GM18873 (cell line): ENCODE measurements at regions not wholly inside any gene's neighbourhood (a gene's known extent, or its start where the extent isn't known, plus 50 kb on each side); places are given as distances from the start of the nearest gene placed in this dataset.
"Not testable (repeated sequence)": the region's sequence is repeated elsewhere in the genome, so short reads cannot be mapped to it uniquely, and the experiment has no call there.

Experiments
- ATAC-seq: cut with Tn5 transposase; IDR thresholded peaks from one replicate; pipeline ENCODE4 v1.9.1; 2021; ENCODE audit warnings: mild to moderate bottlenecking, moderate library complexity, moderate number of reproducible peaks; ENCODE audit not compliant: unreplicated experiment, low FRiP score

DNA sequence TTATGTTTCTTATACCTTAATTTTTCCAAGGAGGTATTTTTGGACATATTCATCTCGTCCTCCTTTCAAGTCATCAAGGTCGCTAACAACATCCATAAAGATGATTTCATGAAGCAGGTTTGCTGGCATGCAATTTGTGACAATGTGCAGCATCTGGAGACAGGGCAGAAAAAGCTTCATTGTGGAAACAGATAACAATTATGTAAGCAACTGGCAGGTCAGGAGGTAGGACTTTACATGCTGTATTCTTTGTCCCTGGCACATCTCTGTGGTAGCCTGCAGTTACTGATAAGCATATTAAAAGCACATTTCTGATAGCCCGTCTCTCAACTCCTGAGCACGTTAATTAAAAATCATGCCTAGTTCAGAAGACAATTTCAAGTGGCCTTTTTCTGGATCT, 156.8 kb downstream of the LEPR start:
- no peak for ATAC-seq

DNA sequence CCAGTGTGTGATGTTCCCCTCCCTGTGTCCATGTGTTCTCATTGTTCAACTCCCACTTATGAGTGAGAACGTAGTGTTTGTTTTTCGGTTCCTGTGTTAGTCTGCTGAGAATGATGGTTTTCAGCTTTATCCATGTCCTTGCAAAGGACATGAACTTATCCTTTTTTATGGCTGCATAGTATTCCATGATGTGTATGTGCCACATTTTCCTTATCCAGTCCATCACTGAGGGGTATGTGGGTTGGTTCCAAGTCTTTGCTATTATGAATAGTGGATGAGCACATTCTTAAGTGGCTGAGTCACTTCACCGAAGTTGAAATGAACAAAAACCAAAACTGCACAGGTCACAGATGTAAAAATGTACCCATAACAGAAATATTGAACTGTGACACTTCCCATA, 157.5 kb downstream of the LEPR start:
- not testable (repeated sequence) for ATAC-seq

DNA sequence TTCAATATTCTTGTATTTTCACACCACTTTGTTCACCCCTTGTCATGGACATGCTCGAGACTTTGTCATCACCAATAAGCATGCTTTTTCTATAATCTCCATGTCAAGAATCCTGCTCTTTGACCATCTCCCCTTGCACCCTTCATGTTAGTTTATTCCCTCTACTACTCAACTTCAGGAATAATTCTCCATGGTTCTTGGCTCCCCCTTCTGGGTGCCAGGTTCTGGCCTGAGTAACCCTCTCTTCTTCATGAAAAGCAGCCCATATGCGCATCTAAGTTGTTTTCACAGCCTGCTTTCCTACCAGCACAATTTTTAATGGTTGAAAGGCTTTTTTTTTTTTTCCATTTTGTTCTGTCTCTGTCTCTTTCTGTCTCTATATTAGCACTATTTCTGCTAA, 160.7 kb downstream of the LEPR start:
- ATAC-seq: no peak

DNA sequence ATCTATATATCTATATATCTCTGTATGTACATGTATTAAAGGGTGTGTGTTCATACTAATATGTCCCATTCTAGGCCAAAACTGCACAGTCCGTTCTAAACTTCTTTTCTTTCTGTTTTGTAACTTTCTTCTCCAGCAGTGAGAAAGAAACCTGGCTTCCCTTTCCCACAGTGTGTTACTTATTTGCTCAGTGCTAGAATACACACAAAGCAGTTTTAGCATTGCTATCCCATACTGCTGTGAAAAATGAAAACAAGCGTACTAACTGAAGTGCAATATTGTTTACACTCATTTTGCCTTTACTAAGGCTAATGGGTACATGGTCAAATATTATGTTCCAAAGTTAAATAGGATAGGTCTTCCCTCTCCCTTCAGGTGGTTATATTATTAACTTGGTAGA, 163.9 kb downstream of the LEPR start:
- no peak for ATAC-seq

DNA sequence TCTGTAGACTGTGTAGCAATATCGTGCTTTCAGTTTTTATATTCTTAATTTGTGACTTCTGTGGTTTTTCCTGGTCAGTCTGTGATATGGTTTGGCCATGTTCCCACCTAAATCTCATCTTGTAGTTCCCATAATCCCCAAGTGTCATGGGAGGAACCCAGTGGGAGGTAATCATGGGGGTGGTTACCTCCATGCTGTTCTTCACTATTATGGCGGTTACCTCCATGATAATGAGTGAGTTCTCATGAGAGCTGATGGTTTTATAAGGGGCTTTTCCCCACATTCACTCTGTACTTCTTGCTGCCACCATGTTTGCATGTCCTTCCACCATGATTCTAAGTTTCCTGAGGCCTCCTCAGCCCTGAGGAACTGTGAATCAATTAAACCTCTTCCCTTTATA, 169.8 kb downstream of the LEPR start:
- no peak for ATAC-seq

DNA sequence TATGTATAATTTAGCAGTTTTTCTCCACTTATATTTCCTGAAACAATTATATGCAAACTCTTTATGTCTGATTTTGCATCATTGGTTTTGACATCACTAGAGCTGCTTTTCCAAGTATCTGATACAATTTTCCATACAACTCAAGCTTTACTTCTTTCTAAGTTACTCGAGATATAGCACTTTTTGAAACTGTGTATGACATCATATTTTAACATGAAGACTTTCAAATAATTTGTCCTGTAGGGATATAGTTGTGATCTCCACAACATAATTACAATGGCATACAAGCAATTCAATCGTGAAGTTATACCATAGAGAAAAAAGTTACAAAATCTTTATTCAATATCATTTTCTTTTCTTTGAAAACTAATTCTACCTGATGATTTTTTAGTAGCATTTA, 173.0 kb downstream of the LEPR start:
- ATAC-seq: no peak

DNA sequence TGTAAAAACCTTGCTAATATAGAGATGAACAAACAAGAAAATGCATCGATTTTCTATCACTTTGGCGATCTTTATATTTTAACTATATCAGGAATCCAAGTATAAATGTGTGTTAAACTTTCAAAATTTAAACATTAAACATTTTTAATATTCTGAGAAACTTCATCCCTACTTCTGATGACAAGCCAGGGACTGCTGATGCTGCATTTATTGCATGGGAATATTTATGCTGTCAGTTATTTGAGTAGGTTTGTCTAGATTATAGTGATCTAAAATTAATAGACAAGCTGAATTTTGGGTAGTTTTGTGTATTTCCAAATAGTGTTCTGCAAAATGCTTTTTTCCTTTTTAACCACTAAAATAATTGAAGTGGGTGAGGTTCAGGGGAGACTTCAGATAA, 175.3 kb downstream of the LEPR start:
- ATAC-seq: no peak

DNA sequence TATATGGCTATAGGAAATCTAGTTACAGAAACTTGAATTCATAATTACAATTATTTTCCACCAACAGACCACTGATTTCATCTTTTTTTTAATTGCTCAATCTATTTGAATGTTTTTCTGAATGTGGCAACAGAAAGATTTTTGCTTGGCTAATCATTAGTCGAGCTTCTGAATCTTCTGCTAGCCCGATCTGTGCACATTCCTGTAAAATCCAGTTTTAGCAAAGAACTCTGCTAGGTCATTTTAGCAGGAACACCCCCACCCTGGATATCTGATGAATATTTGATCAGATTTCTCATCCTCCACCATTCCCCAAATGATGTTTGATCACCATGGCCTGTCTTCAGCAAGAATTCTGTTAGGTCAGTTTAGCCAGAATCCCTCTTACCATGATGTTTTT, 176.3 kb downstream of the LEPR start:
- no peak for ATAC-seq

DNA sequence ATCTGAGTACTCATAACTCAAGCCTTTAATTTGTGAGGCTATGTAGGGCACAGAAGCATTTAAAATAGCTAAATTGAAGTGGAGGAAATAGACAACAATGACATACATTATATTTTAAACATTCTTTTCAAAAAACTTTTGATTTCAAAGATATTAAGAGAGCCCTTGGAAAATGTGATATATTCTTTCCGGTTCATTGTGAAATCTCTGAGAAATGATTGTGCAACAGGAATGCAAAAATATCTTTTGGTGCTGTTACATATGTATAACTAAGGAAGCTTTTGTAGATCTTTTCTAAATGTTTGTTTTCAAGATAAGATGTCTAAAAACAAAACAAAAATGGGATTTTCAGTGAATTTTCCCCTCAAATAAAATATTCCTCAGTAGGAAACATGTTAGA, 185.2 kb downstream of the LEPR start:
- no peak for ATAC-seq

DNA sequence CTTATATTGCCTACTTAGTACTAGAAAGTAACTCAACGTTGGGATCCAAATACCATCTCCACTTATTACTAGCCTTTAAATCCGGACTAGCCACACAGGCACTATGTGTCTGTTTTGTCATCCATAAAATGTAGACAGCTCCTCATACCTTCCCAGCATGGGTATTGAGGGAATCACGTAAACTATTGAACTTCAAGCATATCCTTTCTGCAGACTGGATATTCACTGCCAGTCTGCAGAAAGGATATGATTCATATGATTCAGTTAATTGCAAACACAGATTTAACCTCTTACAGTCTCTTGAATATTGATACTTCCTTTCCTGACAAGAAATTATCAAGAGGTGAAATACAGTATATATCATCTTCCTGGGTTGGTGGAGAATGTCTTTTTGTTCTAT, 186.0 kb downstream of the LEPR start:
- no peak for ATAC-seq

DNA sequence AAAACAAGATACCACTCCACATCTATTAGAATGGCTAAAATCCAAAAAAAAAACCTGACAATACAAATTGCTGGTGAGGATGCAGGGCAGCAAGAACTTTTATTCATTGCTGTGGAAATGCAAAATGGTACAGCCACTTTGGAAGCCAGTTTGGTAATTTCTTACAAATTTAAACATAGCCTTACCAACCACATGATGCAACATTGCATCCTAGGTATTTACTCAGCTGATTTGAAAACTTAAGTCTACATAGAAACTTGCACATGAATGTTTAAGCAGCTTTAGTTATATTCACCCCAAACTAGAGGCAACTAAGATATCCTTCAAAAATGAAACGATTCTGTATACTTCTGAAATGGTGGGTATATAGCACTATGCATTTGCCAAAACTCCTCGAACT, 178.8 kb upstream of the PDE4B start:
- ATAC-seq: no peak

DNA sequence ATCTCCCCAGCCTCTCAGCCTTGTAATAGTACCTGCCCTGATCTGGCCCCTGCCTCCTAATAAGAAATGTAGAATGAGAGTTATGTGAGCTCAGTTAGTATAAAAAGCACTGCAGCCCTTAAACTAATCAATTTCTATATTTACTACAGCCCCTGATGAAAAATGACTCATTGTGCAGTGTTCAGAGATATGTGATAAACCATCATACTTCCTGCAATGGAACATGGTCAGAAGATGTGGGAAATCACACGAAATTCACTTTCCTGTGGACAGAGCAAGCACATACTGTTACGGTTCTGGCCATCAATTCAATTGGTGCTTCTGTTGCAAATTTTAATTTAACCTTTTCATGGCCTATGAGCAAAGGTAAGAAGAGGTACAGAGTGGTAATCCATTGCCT, 176.8 kb upstream of the PDE4B start:
- no peak for ATAC-seq

DNA sequence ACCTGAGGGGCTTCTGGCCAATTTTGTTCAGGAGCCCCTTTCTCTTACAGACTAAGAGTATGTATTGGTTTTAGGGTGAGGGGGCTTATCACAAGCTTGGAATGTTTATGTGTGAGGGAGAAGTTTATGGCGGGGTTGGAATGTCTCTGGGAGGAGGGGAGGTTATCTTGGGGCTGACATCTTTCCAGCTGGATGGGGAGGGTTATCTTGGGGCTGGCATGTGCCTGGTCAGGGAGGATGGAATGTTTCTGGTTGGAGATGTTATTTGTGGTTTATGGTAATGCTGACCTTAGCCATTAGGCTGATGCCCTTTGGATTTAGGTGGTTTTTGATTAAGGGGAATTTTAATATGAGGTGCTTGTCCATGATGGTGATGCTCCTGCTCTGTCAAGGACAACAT, 171.0 kb upstream of the PDE4B start:
- not testable (repeated sequence) for ATAC-seq

DNA sequence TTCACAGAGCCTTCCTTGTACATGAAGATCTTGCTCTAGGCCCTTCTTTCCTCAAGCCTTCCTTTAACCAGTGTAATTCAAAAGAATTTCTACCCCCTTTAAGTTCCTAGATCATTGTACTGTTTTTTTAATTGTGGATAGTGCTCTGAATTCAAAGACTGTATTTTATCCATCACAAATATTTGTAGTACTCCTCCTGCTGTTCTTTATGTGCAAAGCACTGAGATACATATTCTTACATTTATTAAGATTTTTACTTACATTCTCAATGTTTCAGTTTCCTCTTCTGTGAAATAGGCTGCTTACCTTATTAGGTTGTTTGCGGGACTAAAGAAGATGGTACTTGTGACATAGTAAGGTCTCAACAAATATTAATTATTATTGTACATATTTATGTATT, 168.8 kb upstream of the PDE4B start:
- ATAC-seq: no peak

DNA sequence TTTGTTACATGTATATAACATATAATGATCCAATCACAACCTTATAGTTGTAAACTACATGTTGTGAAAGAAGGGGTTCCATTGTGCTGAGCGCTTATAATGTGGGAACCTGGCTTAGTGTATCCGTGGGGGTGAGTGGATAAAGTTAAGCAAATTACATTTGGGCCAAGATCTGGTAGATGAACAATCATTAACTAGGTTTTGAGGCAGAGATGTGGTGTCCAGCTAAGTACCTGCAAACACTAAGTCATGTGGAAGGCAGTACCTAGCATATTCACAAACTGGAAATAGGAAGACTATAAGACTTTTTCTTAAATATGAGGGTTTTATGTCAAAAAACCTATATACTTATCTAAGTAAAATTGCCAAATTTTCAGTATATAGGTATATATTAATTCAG, 167.2 kb upstream of the PDE4B start:
- no peak for ATAC-seq

DNA sequence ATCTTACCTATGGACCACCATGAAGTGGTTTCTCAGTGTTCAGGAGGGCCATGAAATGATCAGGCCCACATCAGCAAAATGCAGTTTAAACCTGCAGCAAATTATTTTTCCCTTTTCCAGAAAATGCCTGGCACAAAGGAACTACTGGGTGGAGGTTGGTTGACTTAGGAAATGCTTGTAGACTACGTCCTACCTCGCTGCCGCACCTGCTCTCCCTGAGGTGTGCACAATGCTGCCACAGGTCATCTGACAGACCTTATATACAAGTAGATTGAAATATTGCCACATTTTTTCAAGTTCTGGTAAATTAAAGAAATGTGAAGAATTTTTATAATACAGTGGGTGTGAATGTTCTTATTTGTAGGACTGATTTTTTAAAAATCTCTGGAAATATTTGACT, 166.7 kb upstream of the PDE4B start:
- no peak for ATAC-seq

DNA sequence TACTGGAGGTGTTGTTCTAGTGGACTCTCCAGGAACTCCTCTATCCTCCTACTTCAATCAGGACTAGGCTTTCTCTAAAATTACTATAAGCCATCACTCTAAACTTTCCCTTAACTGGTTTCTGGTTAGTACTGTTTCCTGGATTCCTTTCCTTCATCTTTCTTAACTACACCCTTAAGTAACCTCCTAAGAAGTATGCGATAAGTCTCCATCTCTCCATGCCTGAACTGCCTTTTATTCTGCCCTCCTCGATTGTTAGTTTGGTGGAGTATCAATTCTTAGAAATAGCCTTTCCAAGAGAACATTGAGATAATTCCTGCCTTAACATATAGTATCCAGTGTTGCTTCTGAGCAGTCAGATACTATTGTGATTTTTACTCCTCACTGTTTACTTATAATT, 162.9 kb upstream of the PDE4B start:
- ATAC-seq: no peak

DNA sequence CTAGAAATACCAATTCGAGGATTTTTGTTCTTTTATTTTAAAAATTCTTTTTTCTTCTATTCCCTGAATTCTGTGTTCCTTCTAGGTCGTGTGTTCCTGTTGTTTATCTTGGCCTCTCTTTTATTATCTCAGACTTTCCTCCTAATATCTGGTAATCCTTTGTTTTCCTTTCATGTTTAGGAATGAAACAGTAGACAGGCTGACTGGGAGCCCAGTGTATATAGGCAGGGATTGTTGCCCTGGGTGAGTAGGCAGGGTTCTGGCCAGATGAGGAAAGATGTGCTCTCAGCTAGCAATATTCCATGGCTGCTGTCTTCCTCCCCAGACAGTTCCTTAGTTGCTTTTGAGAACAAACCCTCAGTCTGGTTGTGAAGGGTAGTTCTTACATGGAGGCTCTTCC, 161.8 kb upstream of the PDE4B start:
- ATAC-seq: no peak

DNA sequence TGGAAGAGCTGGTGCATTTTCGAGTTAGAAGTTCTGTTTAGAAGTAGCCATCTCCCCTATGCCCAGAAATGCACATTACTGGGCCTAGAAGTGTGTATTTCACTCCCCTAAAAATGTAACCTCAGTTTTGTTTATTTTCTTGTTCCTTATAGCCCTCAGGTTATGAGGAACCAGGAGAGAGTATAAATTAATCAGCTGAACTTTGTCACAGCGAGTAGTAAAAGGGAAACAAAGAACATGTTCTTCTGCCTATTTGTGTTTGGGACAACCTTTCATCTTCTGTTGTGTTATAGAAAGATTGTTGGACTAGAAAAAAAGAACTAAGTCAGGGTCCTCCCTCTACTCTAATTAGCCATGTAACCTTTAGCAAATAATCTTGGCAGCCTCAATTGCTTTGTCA, 160.5 kb upstream of the PDE4B start:
- no peak for ATAC-seq

DNA sequence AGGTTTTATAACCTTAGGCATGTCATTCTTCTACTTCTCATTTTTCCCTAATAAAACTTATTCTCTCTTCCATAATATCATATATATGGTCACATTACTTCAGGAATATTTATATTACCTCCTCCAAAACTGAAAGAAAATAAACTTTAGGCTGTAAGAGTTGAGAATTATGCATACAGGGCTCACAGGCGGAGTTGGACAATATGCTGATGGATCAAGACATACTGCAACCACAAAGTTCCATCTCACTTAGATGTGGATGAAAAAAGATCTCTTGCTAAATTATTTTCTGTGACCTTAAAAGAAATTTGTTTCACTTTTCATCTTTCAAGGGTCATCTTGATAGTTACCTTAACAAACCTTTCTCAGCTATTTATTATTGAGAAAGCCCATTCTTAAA, 152.6 kb upstream of the PDE4B start:
- no peak for ATAC-seq

DNA sequence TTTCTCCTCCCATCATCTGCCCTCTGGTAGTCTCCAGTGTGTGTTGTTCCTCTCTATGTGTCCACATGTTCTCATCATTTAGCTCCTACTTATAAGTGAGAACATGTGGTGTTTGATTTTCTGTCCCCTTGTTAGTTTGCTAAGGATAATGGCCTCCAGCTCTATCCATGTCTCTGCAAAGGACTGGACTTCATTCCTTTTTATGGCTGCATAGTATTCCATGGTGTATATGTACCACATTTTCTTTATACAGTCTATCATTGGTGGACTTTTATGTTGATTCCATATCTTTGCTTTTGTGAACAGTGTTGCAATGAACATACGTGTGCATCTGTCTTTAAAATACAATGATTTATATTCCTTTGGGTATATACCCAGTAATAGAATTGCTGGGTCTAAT, 143.5 kb upstream of the PDE4B start:
- not testable (repeated sequence) for ATAC-seq

DNA sequence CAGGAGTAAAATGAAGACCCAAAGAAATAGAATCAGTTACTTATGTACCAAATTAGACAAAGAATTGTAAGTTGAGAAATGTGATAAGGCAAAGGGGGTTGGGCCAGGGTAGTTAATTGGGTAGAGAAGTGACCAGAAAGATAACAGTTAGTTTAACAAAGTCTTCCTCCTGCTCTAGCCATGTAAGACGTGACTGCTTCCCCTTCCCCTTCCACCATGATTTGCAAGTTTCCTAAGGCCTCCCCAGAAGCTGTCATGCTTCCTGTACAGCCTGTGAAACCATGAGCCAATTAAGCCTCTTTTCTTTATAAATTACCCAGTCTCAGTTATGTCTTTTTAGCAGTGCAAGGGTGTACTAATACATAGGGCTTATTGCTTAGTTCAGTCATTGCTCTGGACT, 142.0 kb upstream of the PDE4B start:
- ATAC-seq: no peak

DNA sequence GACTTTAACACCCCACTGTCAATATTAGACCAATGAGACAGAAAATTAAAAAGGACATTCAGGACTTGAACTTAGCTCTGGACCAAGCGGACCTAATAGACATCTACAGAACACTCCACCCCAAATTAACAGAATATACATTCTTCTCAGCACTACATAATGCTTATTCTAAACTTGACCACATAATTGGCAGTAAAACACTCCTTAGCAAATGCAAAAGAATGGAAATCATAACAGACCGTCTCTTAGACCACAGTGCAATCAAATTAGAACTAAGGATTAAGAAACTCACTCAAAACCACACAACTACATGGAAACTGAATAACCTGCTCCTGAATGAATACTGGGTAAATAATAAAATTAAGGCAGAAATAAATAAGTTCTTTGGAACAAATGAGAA, 138.2 kb upstream of the PDE4B start:
- not testable (repeated sequence) for ATAC-seq

DNA sequence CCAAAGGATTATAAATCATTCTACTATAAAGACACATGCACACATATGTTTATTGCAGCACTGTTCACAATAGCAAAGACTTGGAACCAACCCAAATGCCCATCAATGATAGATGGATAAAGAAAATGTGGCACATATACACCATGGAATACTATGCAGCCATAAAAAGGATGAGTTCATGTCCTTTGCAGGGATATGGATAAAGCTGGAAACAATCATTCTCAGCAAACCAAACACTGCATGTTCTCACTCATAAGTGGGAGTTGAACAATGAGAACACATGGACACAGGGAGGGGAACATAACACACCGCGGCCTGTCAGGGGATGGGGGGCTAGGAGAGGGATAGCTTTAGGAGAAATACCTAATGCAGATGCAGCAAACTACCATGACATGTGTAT, 135.1 kb upstream of the PDE4B start:
- ATAC-seq: not testable (repeated sequence)
